Suprapubic skin (tissue), 4 donors: ENCODE measurements at regions not wholly inside any gene's neighbourhood (a gene's known extent, or its start where the extent isn't known, plus 50 kb on each side); places are given as distances from the start of the nearest gene placed in this dataset.

Experiments
- DNase-seq, 2 donors: peaks; one replicate each; pipeline ENCODE4 v3.0.0-alpha.2; 2019; ENCODE audit warnings: low spot score in 2 of 2
- H3K27ac ChIP-seq: fragments of 200-600 bp; sonication (generic); one replicate; pipeline ENCODE4 v1.5.1; 2019
- H3K27me3 ChIP-seq: fragments of 200-600 bp; sonication (generic); one replicate; pipeline ENCODE4 v1.5.1; 2019
- H3K36me3 ChIP-seq: fragments of 200-600 bp; sonication (generic); one replicate; pipeline ENCODE4 v1.5.1; 2019
- H3K4me1 ChIP-seq: fragments of 200-600 bp; sonication (generic); one replicate; pipeline ENCODE4 v1.5.1; 2019
- H3K4me3 ChIP-seq: fragments of 200-600 bp; sonication (generic); one replicate; pipeline ENCODE4 v1.5.1; 2019; ENCODE audit warnings: mild to moderate bottlenecking
- H3K9me3 ChIP-seq: fragments of 200-600 bp; sonication (generic); one replicate; pipeline ENCODE4 v1.5.1; 2019
- EP300 ChIP-seq: sonication (generic); formaldehyde crosslinking; IDR thresholded peaks from one replicate; pipeline ENCODE4 v1.6.1; 2017; ENCODE audit warnings: antibody characterized with exemption
- POLR2A ChIP-seq, 2 donors: fragments of 450-650 bp; IDR thresholded peaks; one replicate each; pipeline ENCODE4 v1.6.1; 2017; ENCODE audit warnings: antibody characterized with exemption in 2 of 2, mild to moderate bottlenecking in 2 of 2, moderate library complexity in 2 of 2
- POLR2AphosphoS5 ChIP-seq, 3 donors: sonication (generic); formaldehyde crosslinking; IDR thresholded peaks; one replicate each; pipeline ENCODE4 v1.6.1; 2017; ENCODE audit warnings: antibody characterized with exemption in 3 of 3
- WGBS: methylation state at CpG from one replicate; pipeline ENCODE4 v1.1.5; 2018; 5-methylcytosine and 5-hydroxymethylcytosine counted together
- TF ChIP-seq, protein P1 (sequence below), 2 donors: fragments of 200-600 bp in 1 of 2; fragments of 450-650 bp in 1 of 2; sonication (generic) in 1 of 2; IDR thresholded peaks; one replicate each; pipeline ENCODE4 v1.5.1; 2016 to 2019; ENCODE audit warnings: antibody characterized with exemption in 2 of 2, mild to moderate bottlenecking in 1 of 2, moderate library complexity in 1 of 2

DNA sequence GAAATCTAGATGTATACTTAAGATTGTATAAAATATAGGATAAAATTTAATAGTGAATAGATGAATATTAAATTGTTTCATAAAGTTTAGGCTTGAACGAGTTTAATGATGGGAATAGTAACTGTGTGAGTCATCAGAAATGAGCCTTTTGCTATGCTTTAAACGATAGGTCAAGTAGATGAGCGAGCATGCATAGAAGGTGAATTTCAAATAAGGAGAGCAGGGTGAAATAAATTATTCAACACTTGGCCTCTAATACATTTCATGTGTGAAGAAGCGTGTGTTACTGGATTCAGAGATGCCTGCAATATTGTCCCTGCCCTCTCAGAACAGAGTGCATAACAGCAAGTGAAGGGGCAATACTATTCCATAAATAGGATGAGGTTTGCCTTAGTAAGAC is 74.4 kb upstream of the EYA4 start:
- no peak for TF ChIP-seq POLR2A (IDR thresholded peaks at IDR 0.05)
- no peak for TF ChIP-seq EP300
- TF ChIP-seq POLR2AphosphoS5 (IDR thresholded peaks at IDR 0.05): no peak
- TF ChIP-seq, protein P1, sequence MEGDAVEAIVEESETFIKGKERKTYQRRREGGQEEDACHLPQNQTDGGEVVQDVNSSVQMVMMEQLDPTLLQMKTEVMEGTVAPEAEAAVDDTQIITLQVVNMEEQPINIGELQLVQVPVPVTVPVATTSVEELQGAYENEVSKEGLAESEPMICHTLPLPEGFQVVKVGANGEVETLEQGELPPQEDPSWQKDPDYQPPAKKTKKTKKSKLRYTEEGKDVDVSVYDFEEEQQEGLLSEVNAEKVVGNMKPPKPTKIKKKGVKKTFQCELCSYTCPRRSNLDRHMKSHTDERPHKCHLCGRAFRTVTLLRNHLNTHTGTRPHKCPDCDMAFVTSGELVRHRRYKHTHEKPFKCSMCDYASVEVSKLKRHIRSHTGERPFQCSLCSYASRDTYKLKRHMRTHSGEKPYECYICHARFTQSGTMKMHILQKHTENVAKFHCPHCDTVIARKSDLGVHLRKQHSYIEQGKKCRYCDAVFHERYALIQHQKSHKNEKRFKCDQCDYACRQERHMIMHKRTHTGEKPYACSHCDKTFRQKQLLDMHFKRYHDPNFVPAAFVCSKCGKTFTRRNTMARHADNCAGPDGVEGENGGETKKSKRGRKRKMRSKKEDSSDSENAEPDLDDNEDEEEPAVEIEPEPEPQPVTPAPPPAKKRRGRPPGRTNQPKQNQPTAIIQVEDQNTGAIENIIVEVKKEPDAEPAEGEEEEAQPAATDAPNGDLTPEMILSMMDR (IDR thresholded peaks at IDR 0.05): no peak
- no peaks in the 10 kb centered on the region for H3K4me1 ChIP-seq
- no peaks in the 10 kb centered on the region for H3K36me3 ChIP-seq
- WGBS: 74% methylated on average over 4 of the region's 4 CpGs
- H3K27ac ChIP-seq: no peak overlapping the region
- H3K4me3 ChIP-seq: no peak overlapping the region
- H3K27me3 ChIP-seq: no peaks in the 10 kb centered on the region
- no peaks in the 10 kb centered on the region for H3K9me3 ChIP-seq
- DNase-seq: no peak

DNA sequence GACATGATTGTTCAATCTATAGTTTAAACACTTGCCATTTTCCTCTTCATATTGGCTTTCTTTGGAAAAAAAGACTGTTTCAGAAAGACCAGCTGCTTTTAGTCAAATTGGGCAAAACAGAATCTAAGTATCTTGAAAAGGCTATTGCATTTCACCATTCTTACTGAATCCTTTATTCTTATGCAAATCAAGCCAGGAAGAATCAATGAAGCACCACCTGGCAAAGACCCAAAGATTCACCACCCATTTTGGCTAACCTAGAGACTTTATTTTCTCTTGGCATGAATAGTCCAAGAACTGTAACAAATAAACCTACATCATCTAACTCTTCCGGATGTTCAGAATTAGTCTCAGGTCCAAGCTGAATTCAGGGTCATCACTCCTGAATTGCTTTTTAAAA is 71.3 kb upstream of the EYA4 start:
- Histone ChIP-seq H3K27me3 (no peaks in the 10 kb centered on the region), H3K36me3 (no peaks in the 10 kb centered on the region), H3K27ac (no peak overlapping the region), H3K4me3 (no peak overlapping the region), H3K9me3 (no peaks in the 10 kb centered on the region), H3K4me1 (no peaks in the 10 kb centered on the region)
- TF ChIP-seq, protein P1 (IDR thresholded peaks at IDR 0.05): no peak
- TF ChIP-seq POLR2A (IDR thresholded peaks at IDR 0.05) (no peak), EP300 (no peak), POLR2AphosphoS5 (IDR thresholded peaks at IDR 0.05) (no peak)
- 80% methylated on average over 1 of the region's 1 CpG for WGBS
- DNase-seq: no peak

DNA sequence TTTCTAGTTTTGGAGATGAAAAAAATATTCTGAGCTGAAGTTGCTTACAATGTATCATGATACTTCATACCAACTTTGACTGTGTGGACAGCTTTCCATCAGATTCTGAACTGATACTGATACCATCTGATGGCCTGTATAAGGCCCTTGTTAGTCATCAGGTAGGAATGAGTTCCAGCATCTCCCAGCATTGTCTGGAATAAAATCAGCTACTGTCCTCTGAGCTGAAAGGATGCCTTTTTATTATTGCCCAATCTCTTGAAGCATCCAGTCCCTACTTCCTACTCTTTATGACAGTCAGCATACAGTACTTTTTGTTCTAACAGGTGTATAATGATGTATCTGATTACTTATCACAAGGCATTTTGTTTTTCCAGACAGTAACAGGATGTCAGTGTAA is 70.6 kb upstream of the EYA4 start:
- H3K4me1 ChIP-seq: no peaks in the 10 kb centered on the region
- H3K36me3 ChIP-seq: no peaks in the 10 kb centered on the region
- no peaks in the 10 kb centered on the region for H3K9me3 ChIP-seq
- no peak overlapping the region for H3K4me3 ChIP-seq
- no peak for DNase-seq
- no peaks in the 10 kb centered on the region for H3K27me3 ChIP-seq
- TF ChIP-seq EP300 (no peak), POLR2A (IDR thresholded peaks at IDR 0.05) (no peak)
- H3K27ac ChIP-seq: no peak overlapping the region

DNA sequence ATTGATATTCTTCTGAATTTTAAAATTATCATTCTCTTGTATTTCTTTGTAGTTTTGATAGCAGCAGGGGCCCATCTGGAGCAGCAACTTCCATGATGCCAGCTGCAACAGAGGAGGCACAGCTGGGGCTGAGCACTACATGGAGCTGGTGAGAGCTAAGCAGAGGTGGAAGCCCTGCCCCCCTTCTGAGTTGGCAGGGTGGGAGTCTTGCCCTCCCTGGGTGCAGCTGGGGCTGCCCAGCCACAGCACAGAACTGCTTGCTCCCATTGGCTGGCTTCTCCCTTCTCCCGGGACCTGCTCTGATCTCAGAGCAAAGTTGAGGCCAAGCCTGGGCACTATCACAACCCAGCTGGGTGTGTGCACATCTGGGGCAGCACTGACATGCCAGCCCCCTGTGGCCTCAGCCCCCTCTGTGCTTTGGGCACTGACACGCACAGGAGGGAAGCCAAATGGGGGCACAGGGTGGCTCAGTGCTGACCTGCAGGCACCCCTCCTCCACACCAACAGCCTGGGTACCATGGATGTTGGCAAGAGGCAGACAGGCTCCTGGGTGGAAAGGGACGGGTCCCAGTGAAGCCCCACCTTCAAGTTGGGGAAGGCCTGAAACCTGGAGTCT is 69.1 kb upstream of the EYA4 start:
- WGBS: 0% methylated on average over 1 of the region's 3 CpGs

DNA sequence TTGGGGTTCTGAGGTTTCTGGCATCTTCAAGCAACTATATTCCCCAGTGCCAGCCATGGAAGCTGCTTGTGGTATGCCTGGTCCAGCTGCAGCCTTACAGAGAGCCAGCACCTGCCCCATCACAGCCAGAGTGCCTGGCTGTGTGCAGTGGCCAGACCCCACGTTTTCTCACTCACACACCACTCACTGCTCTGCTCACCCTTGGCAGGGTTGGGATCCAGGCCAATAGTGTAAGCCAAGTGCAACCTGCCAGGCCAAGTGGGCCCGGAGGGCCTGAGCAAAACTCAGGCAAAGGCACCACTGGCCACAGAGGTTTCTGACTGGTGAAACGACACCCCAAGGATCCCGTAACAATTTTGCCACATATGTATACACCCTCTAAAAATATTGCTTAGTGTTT is 67.9 kb upstream of the EYA4 start:
- H3K36me3 ChIP-seq: no peaks in the 10 kb centered on the region
- no peaks in the 10 kb centered on the region for H3K4me1 ChIP-seq
- no peaks in the 10 kb centered on the region for H3K27me3 ChIP-seq
- H3K9me3 ChIP-seq: no peaks in the 10 kb centered on the region
- no peak overlapping the region for H3K27ac ChIP-seq
- DNase-seq: no peak
- WGBS: 85% methylated on average over 4 of the region's 4 CpGs
- no peak overlapping the region for H3K4me3 ChIP-seq
- no peak for TF ChIP-seq POLR2A (IDR thresholded peaks at IDR 0.05)
- no peak for TF ChIP-seq EP300
- no peak for TF ChIP-seq POLR2AphosphoS5 (IDR thresholded peaks at IDR 0.05)
- TF ChIP-seq, protein P1 (IDR thresholded peaks at IDR 0.05): no peak

More for the DNA sequence above, 69.1 kb upstream of the EYA4 start:
- Histone ChIP-seq H3K36me3 (no peaks in the 10 kb centered on the region), H3K9me3 (no peaks in the 10 kb centered on the region), H3K27ac (no peak overlapping the region), H3K4me3 (no peak overlapping the region), H3K4me1 (no peaks in the 10 kb centered on the region), H3K27me3 (no peaks in the 10 kb centered on the region)
- TF ChIP-seq, protein P1 (IDR thresholded peaks at IDR 0.05): no peak
- TF ChIP-seq POLR2A (IDR thresholded peaks at IDR 0.05) (no peak), POLR2AphosphoS5 (IDR thresholded peaks at IDR 0.05) (no peak), EP300 (no peak)
- no peak for DNase-seq

DNA sequence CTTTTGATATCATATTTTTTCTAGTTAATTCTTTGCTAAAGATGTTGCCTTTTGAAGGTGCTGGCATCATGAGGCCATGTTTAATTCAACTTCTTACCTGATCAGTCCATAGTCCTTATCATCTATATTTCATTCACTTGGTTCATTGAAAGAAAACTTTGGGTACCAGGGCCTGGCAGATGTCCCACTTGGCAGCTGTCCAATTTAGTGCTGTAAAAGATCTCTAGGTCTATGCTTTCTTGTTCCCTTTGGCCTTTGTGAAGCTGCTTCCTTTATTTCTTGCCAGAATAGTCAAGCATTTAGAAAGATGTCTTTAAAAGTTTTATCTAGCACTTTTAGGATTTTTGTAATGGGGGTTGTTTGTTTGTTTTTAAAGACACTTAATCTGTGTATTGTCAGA is 61.7 kb upstream of the EYA4 start:
- DNase-seq: no peak
- no peak overlapping the region for H3K27ac ChIP-seq
- no peaks in the 10 kb centered on the region for H3K9me3 ChIP-seq
- H3K4me3 ChIP-seq: no peak overlapping the region
- TF ChIP-seq POLR2A (IDR thresholded peaks at IDR 0.05) (no peak), EP300 (no peak), POLR2AphosphoS5 (IDR thresholded peaks at IDR 0.05) (no peak)
- TF ChIP-seq, protein P1 (IDR thresholded peaks at IDR 0.05): no peak
- H3K27me3 ChIP-seq: no peaks in the 10 kb centered on the region
- no peaks in the 10 kb centered on the region for H3K4me1 ChIP-seq
- H3K36me3 ChIP-seq: no peaks in the 10 kb centered on the region
